Ascending aorta (tissue), 2 donors: ENCODE measurements at regions not wholly inside any gene's neighbourhood (a gene's known extent, or its start where the extent isn't known, plus 50 kb on each side); places are given as distances from the start of the nearest gene placed in this dataset.

Experiments
- DNase-seq, 2 donors: peaks; one replicate each; pipeline ENCODE4 v3.0.0-alpha.2; 2019; ENCODE audit warnings: low spot score in 2 of 2
- H3K27ac ChIP-seq, 2 donors: fragments of 200-600 bp; sonication (generic); one replicate each; pipeline ENCODE4 v1.5.1; 2016 to 2017; ENCODE audit warnings: mild to moderate bottlenecking in 1 of 2
- H3K27me3 ChIP-seq: fragments of 200-600 bp; sonication (generic); one replicate; pipeline ENCODE4 v1.5.1; 2017
- H3K36me3 ChIP-seq, 2 donors: fragments of 200-600 bp; sonication (generic); one replicate each; pipeline ENCODE4 v1.5.1; 2016
- H3K4me1 ChIP-seq, 2 donors: fragments of 200-600 bp; sonication (generic); one replicate each; pipeline ENCODE4 v1.5.1; 2016 to 2017; ENCODE audit warnings: mild to moderate bottlenecking in 1 of 2
- H3K4me3 ChIP-seq, 2 donors: fragments of 200-600 bp; sonication (generic); one replicate each; pipeline ENCODE4 v1.5.1; 2016 to 2017; ENCODE audit warnings: mild to moderate bottlenecking in 1 of 2
- H3K9me3 ChIP-seq, 2 donors: fragments of 200-600 bp; sonication (generic); one replicate each; pipeline ENCODE4 v1.5.1; 2016
- CTCF ChIP-seq, 3 experiments: fragments of 200-600 bp in 2 of 3; fragments of 450-650 bp in 1 of 3; sonication (generic) in 2 of 3; IDR thresholded peaks; one replicate each; pipeline ENCODE4 v1.5.1; 2016 to 2019; ENCODE audit warnings: antibody characterized with exemption in 3 of 3, mild to moderate bottlenecking in 1 of 3, moderate library complexity in 1 of 3
- intact Hi-C: fragments of 100-400 bp; cut with DNase I; formaldehyde crosslinking; loops from one replicate; pipeline ENCODE4 v1.15.1; 2023

GRCh38 chr5:23367874-23368273 lies 139.5 kb upstream of the PRDM9 start:
- Histone ChIP-seq H3K27me3 (no peaks in the 10 kb centered on the region), H3K36me3 (no peaks in the 10 kb centered on the region), H3K9me3 (no peaks in the 10 kb centered on the region), H3K4me3 (no peak overlapping the region), H3K4me1 (no peaks in the 10 kb centered on the region), H3K27ac (no peak overlapping the region)
- no peak for DNase-seq
- TF ChIP-seq CTCF (IDR thresholded peaks at IDR 0.05), result no peak
- intact Hi-C loops, result no loop called here

GRCh38 chr5:23353286-23353685 lies 154.1 kb upstream of the PRDM9 start:
- Histone ChIP-seq H3K36me3 (no peaks in the 10 kb centered on the region), H3K27ac (no peak overlapping the region), H3K9me3 (no peaks in the 10 kb centered on the region), H3K4me3 (no peak overlapping the region), H3K4me1 (no peaks in the 10 kb centered on the region), H3K27me3 (no peaks in the 10 kb centered on the region)
- intact Hi-C loops, result no loop called here
- no peak for DNase-seq
- TF ChIP-seq CTCF (IDR thresholded peaks at IDR 0.05), result no peak

- no peak overlapping the region for H3K27ac ChIP-seq
- intact Hi-C loops, result no loop called here
- H3K36me3 ChIP-seq, result no peaks in the 10 kb centered on the region
- no peak for TF ChIP-seq CTCF (IDR thresholded peaks at IDR 0.05)
- no peaks in the 10 kb centered on the region for H3K27me3 ChIP-seq
- no peaks in the 10 kb centered on the region for H3K4me1 ChIP-seq
- H3K9me3 ChIP-seq, result no peaks in the 10 kb centered on the region
- no peak overlapping the region for H3K4me3 ChIP-seq
- DNase-seq, result no peak
Measured at GRCh38 chr5:23352446-23352845, 155.0 kb upstream of the PRDM9 start.

GRCh38 chr5:23343121-23343520 lies 164.3 kb upstream of the PRDM9 start:
- Histone ChIP-seq H3K27ac (no peak overlapping the region), H3K36me3 (no peaks in the 10 kb centered on the region), H3K9me3 (no peaks in the 10 kb centered on the region), H3K4me1 (no peaks in the 10 kb centered on the region), H3K4me3 (no peak overlapping the region), H3K27me3 (no peaks in the 10 kb centered on the region)
- DNase-seq, result no peak
- intact Hi-C loops, result no loop called here
- no peak for TF ChIP-seq CTCF (IDR thresholded peaks at IDR 0.05)

- intact Hi-C loops, result no loop called here
- no peaks in the 10 kb centered on the region for H3K36me3 ChIP-seq
- H3K4me3 ChIP-seq, result no peak overlapping the region
- no peaks in the 10 kb centered on the region for H3K9me3 ChIP-seq
- TF ChIP-seq CTCF (IDR thresholded peaks at IDR 0.05), result no peak
- no peak for DNase-seq
- no peak overlapping the region for H3K27ac ChIP-seq
- no peaks in the 10 kb centered on the region for H3K27me3 ChIP-seq
- no peaks in the 10 kb centered on the region for H3K4me1 ChIP-seq
Measured at GRCh38 chr5:23332650-23333251, 174.7 kb upstream of the PRDM9 start.

GRCh38 chr5:23330726-23331125 lies 176.7 kb upstream of the PRDM9 start:
- no peak for DNase-seq
- no peak overlapping the region for H3K4me3 ChIP-seq
- no peaks in the 10 kb centered on the region for H3K36me3 ChIP-seq
- TF ChIP-seq CTCF (IDR thresholded peaks at IDR 0.05), result no peak
- H3K4me1 ChIP-seq, result no peaks in the 10 kb centered on the region
- H3K27me3 ChIP-seq, result no peaks in the 10 kb centered on the region
- no peak overlapping the region for H3K27ac ChIP-seq
- intact Hi-C loops, result no loop called here
- H3K9me3 ChIP-seq, result no peaks in the 10 kb centered on the region
